ENCODE measurements at regions not wholly inside any gene's neighbourhood (a gene's known extent, or its start where the extent isn't known, plus 50 kb on each side); places are given as distances from the start of the nearest gene placed in this dataset.

DNA sequence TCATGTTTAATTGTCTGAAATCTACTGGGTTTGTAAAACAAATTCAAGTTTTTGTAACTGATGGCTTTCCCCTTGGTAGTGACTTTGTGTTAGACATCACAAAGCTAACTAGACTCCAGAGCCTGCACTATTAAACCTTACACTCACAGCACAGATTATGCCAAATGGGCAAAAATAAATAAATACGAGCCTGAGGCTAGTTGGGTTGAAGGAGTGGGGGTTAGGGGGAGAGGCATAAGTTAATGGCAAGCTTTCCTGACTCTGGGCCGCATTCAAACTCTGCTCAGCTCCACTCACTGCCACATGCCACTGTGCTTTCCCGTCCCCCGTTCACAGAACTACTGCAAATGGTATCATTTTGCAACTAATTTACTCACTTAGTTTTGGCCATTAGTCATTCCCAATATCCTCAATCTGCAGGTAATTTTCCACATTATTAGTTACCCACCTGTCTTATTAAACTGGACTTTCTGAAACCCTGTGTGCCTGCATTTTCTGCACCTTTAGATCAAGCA, 1079.9 kb upstream of the PIK3C3 start:
- TF ChIP-seq, protein P1, sequence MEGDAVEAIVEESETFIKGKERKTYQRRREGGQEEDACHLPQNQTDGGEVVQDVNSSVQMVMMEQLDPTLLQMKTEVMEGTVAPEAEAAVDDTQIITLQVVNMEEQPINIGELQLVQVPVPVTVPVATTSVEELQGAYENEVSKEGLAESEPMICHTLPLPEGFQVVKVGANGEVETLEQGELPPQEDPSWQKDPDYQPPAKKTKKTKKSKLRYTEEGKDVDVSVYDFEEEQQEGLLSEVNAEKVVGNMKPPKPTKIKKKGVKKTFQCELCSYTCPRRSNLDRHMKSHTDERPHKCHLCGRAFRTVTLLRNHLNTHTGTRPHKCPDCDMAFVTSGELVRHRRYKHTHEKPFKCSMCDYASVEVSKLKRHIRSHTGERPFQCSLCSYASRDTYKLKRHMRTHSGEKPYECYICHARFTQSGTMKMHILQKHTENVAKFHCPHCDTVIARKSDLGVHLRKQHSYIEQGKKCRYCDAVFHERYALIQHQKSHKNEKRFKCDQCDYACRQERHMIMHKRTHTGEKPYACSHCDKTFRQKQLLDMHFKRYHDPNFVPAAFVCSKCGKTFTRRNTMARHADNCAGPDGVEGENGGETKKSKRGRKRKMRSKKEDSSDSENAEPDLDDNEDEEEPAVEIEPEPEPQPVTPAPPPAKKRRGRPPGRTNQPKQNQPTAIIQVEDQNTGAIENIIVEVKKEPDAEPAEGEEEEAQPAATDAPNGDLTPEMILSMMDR (conservative IDR thresholded peaks at IDR 0.05; ENCODE audit: low read depth in 2 of 2): no peak
- no peak for TF ChIP-seq EZH2phosphoT487 (IDR thresholded peaks at IDR 0.05; ENCODE audit: unreplicated experiment)

Data from GM23338 (cell line).